ENCODE measurements at regions not wholly inside any gene's neighbourhood (a gene's known extent, or its start where the extent isn't known, plus 50 kb on each side); places are given as distances from the start of the nearest gene placed in this dataset.
"Not testable (repeated sequence)": the region's sequence is repeated elsewhere in the genome, so short reads cannot be mapped to it uniquely, and the experiment has no call there.

DNA sequence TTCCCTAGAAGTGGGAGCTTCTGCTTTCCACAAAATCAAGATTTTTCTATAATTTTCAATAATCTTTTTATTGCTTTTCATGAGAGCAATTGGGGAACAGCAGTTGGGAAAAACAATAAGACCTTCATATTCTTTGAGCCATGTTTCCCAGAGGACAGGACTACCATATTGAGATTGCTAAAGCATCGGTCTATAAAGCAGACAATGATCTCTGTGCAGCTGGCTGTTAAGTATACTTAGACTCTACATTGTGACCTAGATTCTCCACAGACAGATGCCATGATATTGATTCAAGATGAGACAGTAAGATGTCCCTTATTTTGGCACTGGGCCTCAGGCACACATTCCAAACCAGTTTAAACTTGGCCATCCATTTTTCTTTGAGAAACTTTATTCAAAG is 1178.7 kb downstream of the SUCLG1 start:
- no peak overlapping the region for H3K4me3 ChIP-seq
- H3K27ac ChIP-seq: no peak overlapping the region
- no peaks in the 10 kb centered on the region for H3K9me3 ChIP-seq
- H3K4me1 ChIP-seq: no peaks in the 10 kb centered on the region
- H3K27me3 ChIP-seq: no peaks in the 10 kb centered on the region
- TF ChIP-seq POLR2AphosphoS5 (IDR thresholded peaks at IDR 0.05): no peak
- TF ChIP-seq POLR2A (IDR thresholded peaks at IDR 0.05): no peak
- TF ChIP-seq, protein P1, sequence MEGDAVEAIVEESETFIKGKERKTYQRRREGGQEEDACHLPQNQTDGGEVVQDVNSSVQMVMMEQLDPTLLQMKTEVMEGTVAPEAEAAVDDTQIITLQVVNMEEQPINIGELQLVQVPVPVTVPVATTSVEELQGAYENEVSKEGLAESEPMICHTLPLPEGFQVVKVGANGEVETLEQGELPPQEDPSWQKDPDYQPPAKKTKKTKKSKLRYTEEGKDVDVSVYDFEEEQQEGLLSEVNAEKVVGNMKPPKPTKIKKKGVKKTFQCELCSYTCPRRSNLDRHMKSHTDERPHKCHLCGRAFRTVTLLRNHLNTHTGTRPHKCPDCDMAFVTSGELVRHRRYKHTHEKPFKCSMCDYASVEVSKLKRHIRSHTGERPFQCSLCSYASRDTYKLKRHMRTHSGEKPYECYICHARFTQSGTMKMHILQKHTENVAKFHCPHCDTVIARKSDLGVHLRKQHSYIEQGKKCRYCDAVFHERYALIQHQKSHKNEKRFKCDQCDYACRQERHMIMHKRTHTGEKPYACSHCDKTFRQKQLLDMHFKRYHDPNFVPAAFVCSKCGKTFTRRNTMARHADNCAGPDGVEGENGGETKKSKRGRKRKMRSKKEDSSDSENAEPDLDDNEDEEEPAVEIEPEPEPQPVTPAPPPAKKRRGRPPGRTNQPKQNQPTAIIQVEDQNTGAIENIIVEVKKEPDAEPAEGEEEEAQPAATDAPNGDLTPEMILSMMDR (IDR thresholded peaks at IDR 0.05): no peak
- no peak for DNase-seq (ENCODE audit: low spot score in 2 of 2)
- intact Hi-C loops (cut with DNase I; ENCODE audit: low total_unique reads): no loop called here
- no peaks in the 10 kb centered on the region for H3K36me3 ChIP-seq

DNA sequence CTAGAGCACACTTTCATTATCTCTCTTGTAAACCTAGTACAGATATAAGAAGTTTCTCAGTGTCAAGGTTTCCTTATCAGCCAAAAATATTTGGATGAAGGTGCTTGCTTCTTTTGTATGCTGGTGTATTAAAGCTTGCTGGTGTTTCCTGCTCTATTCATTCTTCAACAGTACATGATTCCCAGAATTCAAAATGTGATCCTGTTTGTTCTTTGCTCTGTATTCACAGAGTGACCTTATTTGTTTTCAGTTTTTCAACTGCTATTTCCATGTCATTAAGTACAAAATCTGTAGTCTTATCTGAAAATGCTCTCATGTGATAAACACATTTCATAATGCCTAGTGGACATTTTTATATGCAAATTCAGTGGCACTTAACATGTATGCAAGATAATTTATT is 1185.8 kb downstream of the SUCLG1 start:
- Histone ChIP-seq H3K27ac (no peak overlapping the region), H3K4me1 (no peaks in the 10 kb centered on the region), H3K4me3 (no peak overlapping the region), H3K9me3 (no peaks in the 10 kb centered on the region), H3K36me3 (no peaks in the 10 kb centered on the region), H3K27me3 (no peaks in the 10 kb centered on the region)
- no peak for DNase-seq (ENCODE audit: low spot score in 2 of 2)
- TF ChIP-seq, protein P1 (IDR thresholded peaks at IDR 0.05): no peak
- TF ChIP-seq POLR2A (IDR thresholded peaks at IDR 0.05) (no peak), POLR2AphosphoS5 (IDR thresholded peaks at IDR 0.05) (no peak)
- intact Hi-C loops (cut with DNase I; ENCODE audit: low total_unique reads): no loop called here

DNA sequence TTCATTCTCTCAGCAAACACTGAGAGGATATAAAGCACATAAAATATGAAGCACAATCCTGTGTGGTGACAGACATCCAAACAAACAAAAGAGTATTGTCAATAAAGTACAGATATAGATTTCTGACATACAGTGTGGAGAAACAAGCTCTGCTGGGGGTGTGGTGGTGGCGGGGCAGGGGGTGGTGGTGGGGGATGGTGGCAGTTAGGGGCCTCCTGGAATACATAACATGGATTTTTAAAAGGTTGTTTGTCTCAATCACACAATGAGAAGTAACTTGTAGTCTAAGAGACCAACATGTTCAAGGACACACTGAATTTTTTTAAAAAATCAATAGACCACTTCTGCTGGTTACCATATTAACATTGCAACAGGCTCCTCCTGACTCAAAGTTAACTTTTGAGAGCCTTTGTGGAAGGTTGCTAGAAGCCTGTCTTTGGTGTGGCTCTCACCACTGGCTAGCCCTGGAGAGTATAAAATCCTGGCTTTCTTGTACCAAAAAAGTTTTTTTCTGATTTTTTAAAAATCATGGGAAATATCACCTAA is 1197.4 kb downstream of the SUCLG1 start:
- DNase-seq (ENCODE audit: low spot score in 2 of 2): no peak

DNA sequence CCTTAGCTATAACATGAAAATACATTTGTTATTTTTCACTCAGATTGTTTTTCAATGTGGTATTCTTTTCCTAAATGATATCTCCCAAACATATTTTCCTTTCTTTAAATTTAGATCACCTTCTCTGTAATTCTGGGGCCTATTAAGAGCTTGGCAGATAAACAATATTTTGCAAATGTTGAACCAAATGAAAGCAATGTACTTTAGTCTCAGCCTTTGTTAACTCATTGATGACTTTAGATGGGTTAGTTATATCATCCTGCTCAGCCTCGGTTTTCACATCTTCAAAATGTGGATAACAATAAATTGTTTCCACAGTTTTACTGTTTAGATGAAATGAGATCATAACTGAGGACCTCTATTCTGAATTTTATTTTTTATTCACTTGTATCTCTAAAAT is 1205.2 kb downstream of the SUCLG1 start:
- TF ChIP-seq POLR2AphosphoS5 (IDR thresholded peaks at IDR 0.05) (no peak), POLR2A (IDR thresholded peaks at IDR 0.05) (no peak)
- TF ChIP-seq, protein P1 (IDR thresholded peaks at IDR 0.05): no peak
- Histone ChIP-seq H3K9me3 (peaks cover 0 to 18% of the 10 kb centered on the region in 2 donors), H3K4me1 (no peaks in the 10 kb centered on the region), H3K27me3 (no peaks in the 10 kb centered on the region), H3K36me3 (no peaks in the 10 kb centered on the region), H3K4me3 (no peak overlapping the region), H3K27ac (no peak overlapping the region)
- no peak for DNase-seq (ENCODE audit: low spot score in 2 of 2)
- intact Hi-C loops (cut with DNase I; ENCODE audit: low total_unique reads): no loop called here

More for the DNA sequence above, 1197.4 kb downstream of the SUCLG1 start:
- Histone ChIP-seq H3K36me3 (no peaks in the 10 kb centered on the region), H3K9me3 (no peaks in the 10 kb centered on the region), H3K4me1 (no peaks in the 10 kb centered on the region), H3K4me3 (no peak overlapping the region), H3K27me3 (no peaks in the 10 kb centered on the region), H3K27ac (no peak overlapping the region)
- no peak for TF ChIP-seq POLR2AphosphoS5 (IDR thresholded peaks at IDR 0.05)
- TF ChIP-seq POLR2A (IDR thresholded peaks at IDR 0.05): no peak
- TF ChIP-seq, protein P1 (IDR thresholded peaks at IDR 0.05): no peak
- intact Hi-C loops (cut with DNase I; ENCODE audit: low total_unique reads): no loop called here

DNA sequence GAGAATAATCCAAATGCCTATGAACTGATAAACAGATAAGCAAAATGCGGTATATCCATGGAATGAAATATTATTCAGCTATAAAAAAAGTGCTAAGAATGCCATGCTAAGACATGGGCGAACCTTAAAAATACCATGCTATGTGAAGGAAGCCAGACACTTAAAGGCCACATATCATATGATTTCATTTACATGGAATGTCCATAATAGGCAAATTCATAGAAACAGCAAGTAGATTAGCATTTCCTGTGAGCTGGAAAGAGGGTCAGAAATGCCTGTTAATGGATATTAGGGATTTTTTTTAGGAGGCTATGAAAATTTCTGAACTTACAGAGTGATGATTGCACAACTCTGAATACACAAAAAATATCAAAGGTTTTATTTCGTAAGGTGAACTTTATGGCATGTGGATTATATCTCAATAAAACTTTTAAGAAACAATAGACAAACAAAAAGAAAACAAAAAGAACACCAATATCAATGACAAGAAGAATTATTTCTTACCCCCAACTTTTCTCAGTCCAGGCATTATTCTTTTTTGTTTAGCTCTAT is 1207.7 kb downstream of the SUCLG1 start:
- no peaks in the 10 kb centered on the region for H3K36me3 ChIP-seq
- peaks cover 0 to 21% of the 10 kb centered on the region in 2 donors for H3K9me3 ChIP-seq
- intact Hi-C loops (cut with DNase I; ENCODE audit: low total_unique reads): no loop called here
- no peaks in the 10 kb centered on the region for H3K27me3 ChIP-seq
- no peak overlapping the region for H3K27ac ChIP-seq
- no peak overlapping the region for H3K4me3 ChIP-seq
- no peak for DNase-seq (ENCODE audit: low spot score in 2 of 2)
- no peaks in the 10 kb centered on the region for H3K4me1 ChIP-seq
- TF ChIP-seq POLR2A (IDR thresholded peaks at IDR 0.05): no peak
- TF ChIP-seq, protein P1 (IDR thresholded peaks at IDR 0.05): no peak
- no peak for TF ChIP-seq POLR2AphosphoS5 (IDR thresholded peaks at IDR 0.05)

DNA sequence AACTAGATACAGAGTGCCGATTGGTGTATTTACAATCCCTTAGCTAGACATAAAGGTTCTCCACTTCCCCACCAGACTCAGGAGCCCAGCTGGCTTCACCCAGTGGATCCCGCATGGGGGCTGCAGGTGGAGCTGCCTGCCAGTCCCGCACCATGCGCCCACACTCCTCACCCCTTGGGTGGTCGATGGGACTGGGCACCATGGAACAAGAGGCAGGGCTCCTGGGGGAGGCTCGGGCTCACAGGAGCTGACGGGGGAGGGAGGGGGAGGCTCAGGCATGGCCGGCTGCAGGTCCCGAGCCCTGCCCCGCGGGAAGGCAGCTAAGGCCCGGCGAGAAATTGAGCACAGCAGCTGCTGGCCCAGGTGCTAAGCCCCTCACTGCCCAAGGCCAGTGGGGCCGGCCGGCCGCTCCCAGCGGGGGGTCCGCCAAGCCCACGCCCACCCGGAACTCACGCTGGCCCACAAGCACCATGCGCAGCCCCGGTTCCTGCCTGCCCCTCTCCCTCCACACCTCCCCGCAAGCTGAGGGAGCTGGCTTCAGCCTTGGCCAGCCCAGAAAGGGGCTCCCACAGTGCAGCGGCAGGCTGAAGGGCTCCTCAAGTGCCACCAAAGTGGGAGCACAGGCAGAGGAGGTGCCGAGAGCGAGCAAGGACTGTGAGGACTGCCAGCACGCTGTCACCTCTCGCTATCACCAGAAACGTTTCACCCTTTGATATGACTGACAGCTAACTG is 1213.1 kb downstream of the SUCLG1 start:
- H3K4me1 ChIP-seq; H3K36me3 ChIP-seq; DNase-seq (ENCODE audit: low spot score in 2 of 2); H3K27me3 ChIP-seq; intact Hi-C loops (cut with DNase I; ENCODE audit: low total_unique reads); H3K27ac ChIP-seq; H3K4me3 ChIP-seq: not testable (repeated sequence)
- H3K9me3 ChIP-seq: peaks cover 0 to 14% of the 10 kb centered on the region in 2 donors

Measured in breast epithelium (tissue), 4 donors.